Renal pelvis (tissue), 1 donor: ENCODE measurements at regions not wholly inside any gene's neighbourhood (a gene's known extent, or its start where the extent isn't known, plus 50 kb on each side); places are given as distances from the start of the nearest gene placed in this dataset.

Experiments
- DNase-seq: peaks from one replicate; pipeline ENCODE4 v3.0.0-alpha.2; 2013

DNA sequence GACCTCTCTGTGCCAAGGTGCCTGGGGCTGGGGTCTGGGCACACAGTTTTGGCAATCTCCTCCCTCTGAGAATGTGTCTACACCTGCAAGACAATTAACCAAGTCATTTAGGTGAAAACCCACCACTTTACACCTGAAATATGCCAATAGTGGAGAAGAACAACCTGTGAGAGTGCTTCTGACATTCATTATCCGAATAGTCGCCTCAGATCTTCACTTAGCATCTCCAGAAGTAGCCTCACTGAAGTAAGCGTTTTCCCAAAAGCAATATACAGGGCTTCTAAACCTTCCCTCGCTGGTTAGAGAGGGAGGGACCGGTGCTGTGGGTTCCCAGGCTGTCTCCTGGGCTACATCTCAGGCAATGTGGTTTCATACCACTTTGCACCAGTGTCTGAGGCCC, 173.5 kb downstream of the DDX1 start:
- DNase-seq = no peak

- no peak for DNase-seq
Observed at GRCh38 chr2:15765686-15766302, 174.1 kb downstream of the DDX1 start.

DNA sequence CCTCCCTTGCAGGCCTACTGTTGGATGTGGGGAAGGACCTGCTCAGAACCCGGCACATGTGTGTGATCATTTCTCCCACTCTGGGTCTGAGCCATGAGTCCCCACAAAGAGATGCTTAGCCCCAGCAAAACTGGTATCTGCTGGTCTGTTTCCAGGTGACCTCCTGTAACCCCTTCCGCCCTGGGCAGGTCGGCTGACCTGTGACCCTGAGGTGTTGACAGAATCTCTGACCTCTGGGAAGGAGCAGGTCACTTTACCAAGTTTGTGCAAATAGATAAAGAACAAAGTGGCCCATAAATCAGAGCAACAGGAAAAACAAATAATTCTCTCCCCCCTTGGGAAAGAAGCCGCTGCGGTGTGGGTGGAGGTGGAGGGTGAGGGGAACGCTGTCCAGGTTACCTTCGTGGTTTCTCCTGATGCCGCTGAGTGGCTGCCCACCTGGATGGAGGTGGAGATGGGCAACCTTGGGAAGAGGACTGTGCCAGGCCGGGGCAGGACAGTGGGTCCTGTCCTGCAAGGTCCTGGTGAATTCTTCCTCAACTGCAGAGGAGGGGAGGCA, 174.0 kb upstream of the MYCN start:
- no peak for DNase-seq

- no peak for DNase-seq
Observed at GRCh38 chr2:15766911-15767597, 173.3 kb upstream of the MYCN start.

DNA sequence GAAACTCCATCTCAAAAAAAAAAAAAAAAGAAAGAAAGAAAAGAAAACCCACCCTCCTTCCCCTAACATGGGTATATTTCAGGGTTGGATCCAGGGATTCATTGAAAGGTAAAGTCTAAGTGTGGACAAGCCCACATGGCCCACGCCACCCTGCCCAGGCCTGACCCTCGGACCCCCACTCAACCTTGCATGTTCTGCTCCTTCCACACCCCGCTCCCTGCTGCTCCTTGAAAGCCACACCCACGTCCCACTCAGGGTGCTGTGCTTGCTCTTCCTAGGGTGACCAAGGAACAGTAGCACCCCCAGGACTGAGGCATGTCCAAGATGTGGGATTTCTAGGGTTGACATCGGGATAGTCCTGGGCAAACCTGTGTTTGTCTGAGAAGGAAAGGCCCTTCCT, 172.7 kb upstream of the MYCN start:
- DNase-seq = no peak

- no peak for DNase-seq
Observed at GRCh38 chr2:15768142-15768541, 172.2 kb upstream of the MYCN start.

GRCh38 chr2:15768615-15769014, 171.7 kb upstream of the MYCN start:
- DNase-seq = peak; percentile 44

DNA sequence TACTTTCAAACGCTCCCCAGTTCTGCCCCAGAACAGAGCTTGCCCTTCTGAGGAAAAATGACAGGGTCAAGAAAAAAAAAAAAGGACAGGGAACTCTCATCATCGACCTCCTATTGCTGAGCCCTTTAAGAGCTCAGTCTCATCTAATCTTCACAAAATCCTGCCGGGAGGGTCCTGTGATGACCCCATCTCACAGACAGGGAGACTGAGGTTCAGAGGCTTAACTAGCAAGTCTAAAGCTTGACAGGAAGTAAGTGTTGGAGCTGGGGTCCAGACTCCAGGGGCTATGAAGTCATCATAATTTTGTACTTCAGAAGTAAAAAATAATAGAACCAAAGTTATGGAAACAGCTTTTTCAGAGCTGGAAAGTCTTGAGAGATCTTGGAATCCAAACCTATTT, 171.1 kb upstream of the MYCN start:
- DNase-seq = no peak

- no peak for DNase-seq
Observed at GRCh38 chr2:15769676-15770547, 170.4 kb upstream of the MYCN start.

- DNase-seq = no peak
Observed at GRCh38 chr2:15770606-15771005, 169.7 kb upstream of the MYCN start.

DNA sequence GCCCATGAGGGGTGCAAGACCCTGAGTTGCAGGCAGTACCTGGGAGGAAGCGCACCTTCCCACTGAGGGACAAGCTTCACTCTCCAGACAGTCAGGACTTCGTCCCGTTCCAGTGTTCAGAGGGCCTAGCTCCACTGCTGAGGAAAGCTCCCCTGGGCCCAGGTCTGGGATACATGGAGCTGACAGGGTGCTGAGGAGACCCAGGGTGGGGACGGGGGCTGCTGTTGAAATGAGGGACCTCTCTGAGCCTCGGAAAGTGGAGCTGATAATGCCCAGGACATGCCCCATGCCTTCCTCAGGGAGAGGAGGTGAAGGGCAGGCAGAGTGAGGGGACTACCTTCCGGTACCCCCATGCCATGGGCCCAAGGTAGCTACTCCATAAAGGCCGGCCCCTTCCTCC, 169.2 kb upstream of the MYCN start:
- no peak for DNase-seq

DNA sequence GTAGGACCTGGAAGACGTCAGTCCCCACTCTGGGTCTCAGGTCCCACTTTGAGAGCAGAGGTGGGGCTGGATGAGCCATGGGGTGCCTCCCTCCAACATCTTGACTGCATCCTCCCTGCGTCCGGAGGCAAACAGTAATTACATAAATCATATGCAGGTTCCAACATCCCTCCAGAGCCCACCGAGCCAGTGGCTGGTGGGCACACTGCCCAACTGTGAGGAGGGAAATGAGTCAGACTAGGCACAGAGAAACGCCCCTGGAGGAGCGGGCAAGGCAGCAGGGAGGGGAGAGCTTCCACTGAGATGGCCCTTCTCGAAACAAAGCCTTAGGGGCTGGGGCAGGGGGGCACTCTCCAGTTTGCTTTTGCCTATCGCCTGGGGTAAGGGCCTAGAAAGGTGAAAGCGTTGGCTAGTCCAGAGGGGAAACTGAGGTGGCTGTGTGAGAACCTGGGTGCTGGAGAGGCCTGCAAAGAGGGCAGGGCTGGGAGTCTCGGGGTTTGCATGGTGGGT, 168.2 kb upstream of the MYCN start:
- DNase-seq = no peak

- DNase-seq = no peak
Observed at GRCh38 chr2:15772681-15773080, 167.7 kb upstream of the MYCN start.

DNA sequence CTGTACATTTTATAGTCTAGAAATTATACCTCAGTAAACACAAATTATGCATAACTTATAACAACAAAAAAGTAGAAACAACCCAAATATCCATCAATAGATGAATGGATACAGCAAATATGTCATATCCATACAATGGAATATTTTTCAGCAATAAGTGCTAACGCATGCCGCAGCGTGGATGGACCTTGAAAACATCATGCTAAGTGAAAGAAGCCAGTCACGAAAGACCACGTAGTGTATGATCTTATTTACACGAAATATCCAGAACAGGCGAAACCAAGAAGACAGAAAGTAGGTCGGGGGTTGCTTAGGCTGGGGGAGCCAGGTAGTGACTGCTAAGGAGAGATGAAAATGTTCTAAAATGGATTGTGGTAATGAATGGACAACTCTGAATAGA, 167.1 kb upstream of the MYCN start:
- no peak for DNase-seq

DNA sequence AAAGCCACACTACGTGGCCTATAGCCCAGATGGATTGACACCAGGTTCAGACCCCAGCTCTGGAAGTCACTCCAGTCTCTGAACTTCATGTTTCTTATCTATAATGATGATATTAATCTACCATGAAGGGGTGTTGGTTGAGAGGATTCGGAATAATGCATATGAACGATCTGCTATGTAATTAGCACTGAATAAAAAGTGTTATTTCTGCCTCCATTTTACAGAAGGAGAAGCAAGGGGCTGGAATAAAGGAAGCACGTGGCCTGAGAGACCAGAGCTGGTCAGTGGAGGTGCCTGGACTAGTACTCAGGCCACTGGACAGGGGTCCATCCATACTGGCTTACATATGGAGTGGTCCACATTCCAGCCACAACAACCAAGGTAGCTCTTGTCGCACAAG, 166.5 kb upstream of the MYCN start:
- no peak for DNase-seq

DNA sequence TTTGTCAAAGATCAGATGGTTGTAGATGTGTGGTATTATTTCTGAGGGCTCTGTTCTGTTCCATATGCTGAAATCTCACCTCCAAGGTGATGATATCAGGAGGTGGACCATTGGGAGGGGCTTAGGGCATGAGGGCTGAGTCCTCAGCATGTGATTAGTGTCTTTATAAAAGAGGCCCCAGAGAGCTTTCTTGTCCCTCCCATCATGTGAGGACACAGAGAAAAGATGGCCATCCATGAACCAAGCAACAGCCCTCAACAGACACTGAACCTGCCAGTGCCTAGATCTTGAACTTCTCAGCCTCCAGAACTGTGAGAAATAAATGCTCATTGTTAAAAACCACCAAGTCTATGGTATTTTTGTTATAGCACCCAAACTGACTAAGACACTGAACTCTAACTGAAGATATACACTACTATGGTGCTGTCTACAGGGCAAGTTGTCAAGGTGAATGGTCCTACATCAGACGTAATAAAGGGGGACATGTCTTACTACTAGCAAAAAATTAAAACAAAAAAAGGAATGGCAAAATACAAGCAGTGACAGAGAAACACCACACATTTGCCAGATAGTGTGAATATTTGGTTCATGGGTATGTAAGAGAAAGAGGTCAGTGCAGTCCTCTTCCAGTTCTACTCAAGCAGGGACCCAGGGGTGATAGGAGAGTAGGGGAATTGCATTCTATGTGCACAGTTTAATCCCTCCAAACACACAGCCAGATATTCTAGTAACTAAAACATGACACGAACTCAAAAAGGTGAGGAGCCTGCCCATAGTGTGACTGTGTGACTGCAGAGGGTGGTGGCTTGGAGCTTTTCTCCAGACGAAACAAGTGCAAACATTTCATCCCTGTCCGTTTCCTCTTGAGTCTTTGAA, 164.4 kb upstream of the MYCN start:
- no peak for DNase-seq

DNA sequence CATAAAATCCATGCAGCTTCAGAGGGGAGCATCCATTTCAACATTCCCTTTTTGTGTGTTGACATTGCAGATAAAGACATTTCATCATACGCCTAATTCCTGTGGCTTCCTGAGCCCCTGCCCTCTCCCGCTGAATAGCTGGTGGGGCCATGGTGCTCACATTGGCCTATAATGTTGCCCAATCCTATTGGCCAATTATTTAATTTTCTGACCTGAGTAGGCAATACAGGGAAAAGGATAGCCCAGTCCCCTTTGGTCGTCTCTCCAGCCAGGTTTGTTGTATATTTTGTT, 163.8 kb upstream of the MYCN start:
- no peak for DNase-seq

- no peak for DNase-seq
Observed at GRCh38 chr2:15776992-15777702, 163.2 kb upstream of the MYCN start.

DNA sequence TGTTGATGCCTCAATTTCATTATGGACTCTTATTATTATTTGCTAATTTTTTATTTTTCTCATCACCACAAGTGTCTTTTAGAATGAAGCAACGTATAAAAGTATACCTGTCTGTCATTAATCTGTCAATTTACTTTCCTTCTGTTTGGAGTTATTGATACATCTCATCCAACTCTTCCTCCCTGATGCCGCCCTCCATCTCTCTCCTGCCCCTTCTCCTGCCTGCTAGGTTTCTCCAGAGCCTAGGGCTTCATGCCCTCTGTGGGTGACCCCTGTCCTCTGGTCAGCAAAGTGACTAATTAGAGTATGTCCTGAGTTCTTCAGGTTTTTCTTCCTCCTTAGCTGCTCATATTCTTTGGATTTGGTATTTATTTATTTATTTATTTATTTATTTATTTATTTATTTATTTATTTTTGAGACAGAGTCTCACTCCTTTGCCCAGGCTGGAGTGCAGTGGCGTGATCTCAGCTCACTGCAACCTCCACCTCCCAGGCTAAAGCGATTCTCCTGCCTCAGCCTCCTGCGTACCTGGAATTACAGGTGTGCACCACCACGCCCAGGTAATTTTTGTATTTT, 162.5 kb upstream of the MYCN start:
- no peak for DNase-seq

DNA sequence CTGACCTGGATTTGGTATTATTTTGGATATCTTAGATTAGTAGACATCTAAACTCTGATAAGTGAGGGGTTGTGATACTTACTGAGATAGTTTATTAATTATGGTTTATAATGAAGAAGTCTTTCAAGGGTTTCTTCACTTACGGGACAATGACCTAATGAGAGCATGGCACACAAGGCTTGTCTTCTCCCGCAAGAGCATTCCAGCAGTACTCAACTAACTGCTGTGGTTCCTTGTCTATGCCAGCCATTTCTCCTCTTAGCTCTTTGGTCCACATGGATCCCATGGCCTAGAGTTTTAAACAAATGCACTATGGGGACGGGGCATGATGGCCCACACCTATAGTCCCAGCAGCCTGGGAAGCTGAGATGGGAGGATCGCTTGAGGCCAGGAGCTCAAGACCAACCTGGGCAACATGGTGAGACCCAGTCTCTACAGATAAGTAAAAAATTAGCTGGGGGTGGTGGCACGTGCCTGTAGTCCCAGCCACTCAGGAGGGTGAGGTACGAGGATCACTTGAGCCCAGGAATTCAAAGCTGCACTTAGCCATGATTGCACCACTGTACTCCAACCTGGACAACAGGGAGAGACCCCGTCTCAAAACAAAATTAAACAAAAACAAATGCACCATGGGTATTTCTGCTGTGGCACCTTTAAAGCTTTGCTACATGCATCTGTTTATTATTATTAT, 161.7 kb upstream of the MYCN start:
- no peak for DNase-seq
